ENCODE measurements at regions not wholly inside any gene's neighbourhood (a gene's known extent, or its start where the extent isn't known, plus 50 kb on each side); places are given as distances from the start of the nearest gene placed in this dataset.

DNA sequence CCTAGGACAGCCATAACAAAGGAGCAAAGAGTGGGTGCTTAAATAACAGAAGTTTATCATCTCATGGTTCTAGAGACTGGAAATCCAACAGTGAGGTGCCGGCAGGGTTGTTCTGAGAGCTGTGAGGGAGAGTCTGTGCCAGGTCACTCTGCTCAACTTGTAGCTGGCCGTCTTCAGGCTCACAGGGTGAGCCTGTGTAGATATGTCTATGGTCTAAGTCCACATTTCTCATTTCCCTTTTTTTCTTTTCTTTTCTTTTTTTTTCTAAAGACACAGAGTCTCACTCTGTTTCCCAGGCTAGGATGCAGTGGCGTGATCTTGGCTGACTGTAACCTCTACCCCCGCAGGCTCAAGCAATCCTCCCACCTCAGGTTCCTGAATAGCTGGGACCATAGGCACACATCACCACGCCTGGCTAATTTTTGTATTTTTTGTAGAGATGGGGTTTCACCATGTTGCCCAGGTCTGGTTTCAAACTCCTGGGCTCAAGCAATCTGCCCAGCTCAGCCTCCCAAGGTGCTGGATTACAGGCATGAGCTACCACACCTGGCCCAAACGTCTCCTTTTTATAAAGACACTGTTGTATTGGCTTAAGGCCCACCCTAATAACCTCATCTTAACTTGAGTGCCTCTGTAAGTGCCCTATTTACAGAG is 142.2 kb downstream of the SP3 start:
- no peak for DNase-seq (ENCODE audit: low read depth)

GRCh38 chr2:173823543-173823939 is 141.6 kb downstream of the SP3 start:
- no peak for DNase-seq (ENCODE audit: low read depth)

- DNase-seq (ENCODE audit: low read depth), result no peak
Observed at GRCh38 chr2:173828189-173829142, 136.7 kb downstream of the SP3 start.

GRCh38 chr2:173829727-173830126 is 135.4 kb downstream of the SP3 start:
- DNase-seq (ENCODE audit: low read depth), result no peak

GRCh38 chr2:173830170-173830569 is 135.0 kb downstream of the SP3 start:
- DNase-seq (ENCODE audit: low read depth), result no peak

GRCh38 chr2:173831312-173832229 is 133.6 kb downstream of the SP3 start:
- DNase-seq (ENCODE audit: low read depth), result no peak

- no peak for DNase-seq (ENCODE audit: low read depth)
Observed at GRCh38 chr2:173834141-173834540, 131.0 kb downstream of the SP3 start.

DNA sequence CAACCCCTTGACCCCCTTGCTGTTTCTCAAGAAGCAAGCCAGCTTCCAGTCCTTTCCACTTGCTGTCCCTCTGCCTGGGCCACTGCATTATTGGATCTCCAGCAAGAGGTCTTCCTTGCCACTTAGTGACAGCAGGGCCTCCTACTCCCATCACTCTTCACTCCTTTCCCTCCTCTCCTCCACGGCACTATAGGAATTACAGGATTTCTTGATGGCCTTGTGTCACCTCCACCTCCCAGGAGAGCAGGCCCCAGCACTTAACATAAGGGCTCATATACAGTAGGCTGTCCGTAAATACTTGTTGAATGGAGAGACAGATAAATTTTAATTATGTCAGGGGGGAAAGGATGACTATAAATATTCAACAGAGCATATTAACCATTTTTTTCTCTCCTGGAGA is 129.4 kb downstream of the SP3 start:
- no peak for DNase-seq (ENCODE audit: low read depth)

GRCh38 chr2:173841110-173841509 is 124.1 kb downstream of the SP3 start:
- no peak for DNase-seq (ENCODE audit: low read depth)

- DNase-seq (ENCODE audit: low read depth), result no peak
Observed at GRCh38 chr2:173843526-173843925, 121.6 kb downstream of the SP3 start.

GRCh38 chr2:173851141-173851641 is 114.0 kb downstream of the SP3 start:
- DNase-seq (ENCODE audit: low read depth), result no peak

- DNase-seq (ENCODE audit: low read depth), result no peak
Observed at GRCh38 chr2:173854141-173854540, 111.0 kb downstream of the SP3 start.

DNA sequence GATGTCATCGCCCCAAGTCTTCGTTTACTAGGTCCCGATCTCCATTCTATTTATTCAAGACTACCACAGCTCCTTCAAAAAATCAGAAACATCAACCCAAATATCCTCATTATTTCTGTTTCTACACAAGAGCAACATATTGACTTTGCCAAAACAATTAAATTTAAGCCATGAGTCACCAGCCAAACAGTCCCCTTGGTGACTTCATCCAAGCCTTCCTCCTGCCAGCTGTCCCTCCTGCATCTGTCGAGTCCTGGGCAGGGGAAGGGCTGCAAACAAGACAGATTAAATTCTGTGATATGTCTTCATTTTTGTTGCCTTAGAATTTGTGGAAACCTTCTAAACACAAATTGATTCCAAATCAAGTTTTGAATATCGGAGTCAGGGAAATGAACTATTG is 110.3 kb downstream of the SP3 start:
- no peak for DNase-seq (ENCODE audit: low read depth)

DNA sequence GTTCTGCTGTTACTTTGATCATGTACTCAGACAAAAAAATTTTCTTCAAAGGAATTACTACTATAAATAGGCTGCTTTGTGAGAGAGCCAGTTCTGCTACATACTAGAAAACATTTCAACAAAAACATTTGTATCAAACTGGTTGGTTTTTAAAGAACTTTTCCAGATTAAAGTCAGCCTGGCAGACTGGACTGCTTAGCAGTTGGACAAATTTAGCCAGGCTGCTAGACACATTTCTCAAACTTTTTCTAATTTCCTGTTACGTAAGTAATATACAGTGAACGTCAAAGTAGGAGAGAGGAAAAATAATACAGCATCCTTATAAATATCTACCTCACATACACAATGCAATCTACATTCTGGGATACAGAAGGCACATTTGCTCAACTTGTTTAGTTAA is 109.5 kb downstream of the SP3 start:
- no peak for DNase-seq (ENCODE audit: low read depth)
